AG09319 (cell line): ENCODE measurements at regions not wholly inside any gene's neighbourhood (a gene's known extent, or its start where the extent isn't known, plus 50 kb on each side); places are given as distances from the start of the nearest gene placed in this dataset.
"Not testable (repeated sequence)": the region's sequence is repeated elsewhere in the genome, so short reads cannot be mapped to it uniquely, and the experiment has no call there.

ENCODE experiments used
- DNase-seq: peaks from one replicate; pipeline ENCODE4 v3.0.0-alpha.2; 2010; ENCODE audit warnings: low read depth; ENCODE audit errors: extremely low read depth
- TF ChIP-seq, protein P1 (sequence below): IDR thresholded peaks from 2 replicates; pipeline ENCODE4 v1.5.1; 2011; ENCODE audit warnings: low read depth, mild to moderate bottlenecking, inconsistent platforms, low read length, moderate library complexity

DNA sequence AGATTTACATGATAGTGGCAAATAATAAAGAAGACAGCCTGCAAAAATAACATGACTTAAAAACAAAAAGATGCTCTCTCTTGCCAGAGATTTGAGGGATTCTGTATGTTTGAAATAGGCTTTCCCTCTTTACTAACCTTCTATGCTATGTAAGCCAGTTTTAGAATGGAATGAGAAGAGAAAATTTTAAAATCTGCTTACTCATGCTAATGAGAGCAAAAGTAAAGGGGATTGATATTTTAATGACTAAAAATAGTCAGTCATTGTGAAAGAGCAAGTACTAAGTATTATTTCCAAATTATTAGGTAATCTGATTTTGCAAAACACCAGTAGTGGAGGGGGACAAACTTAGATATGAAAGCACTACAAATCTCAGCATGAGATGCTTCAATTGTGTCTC lies 563.3 kb upstream of the ADGRB3 start:
- TF ChIP-seq, protein P1, sequence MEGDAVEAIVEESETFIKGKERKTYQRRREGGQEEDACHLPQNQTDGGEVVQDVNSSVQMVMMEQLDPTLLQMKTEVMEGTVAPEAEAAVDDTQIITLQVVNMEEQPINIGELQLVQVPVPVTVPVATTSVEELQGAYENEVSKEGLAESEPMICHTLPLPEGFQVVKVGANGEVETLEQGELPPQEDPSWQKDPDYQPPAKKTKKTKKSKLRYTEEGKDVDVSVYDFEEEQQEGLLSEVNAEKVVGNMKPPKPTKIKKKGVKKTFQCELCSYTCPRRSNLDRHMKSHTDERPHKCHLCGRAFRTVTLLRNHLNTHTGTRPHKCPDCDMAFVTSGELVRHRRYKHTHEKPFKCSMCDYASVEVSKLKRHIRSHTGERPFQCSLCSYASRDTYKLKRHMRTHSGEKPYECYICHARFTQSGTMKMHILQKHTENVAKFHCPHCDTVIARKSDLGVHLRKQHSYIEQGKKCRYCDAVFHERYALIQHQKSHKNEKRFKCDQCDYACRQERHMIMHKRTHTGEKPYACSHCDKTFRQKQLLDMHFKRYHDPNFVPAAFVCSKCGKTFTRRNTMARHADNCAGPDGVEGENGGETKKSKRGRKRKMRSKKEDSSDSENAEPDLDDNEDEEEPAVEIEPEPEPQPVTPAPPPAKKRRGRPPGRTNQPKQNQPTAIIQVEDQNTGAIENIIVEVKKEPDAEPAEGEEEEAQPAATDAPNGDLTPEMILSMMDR = no peak
- DNase-seq = no peak

DNA sequence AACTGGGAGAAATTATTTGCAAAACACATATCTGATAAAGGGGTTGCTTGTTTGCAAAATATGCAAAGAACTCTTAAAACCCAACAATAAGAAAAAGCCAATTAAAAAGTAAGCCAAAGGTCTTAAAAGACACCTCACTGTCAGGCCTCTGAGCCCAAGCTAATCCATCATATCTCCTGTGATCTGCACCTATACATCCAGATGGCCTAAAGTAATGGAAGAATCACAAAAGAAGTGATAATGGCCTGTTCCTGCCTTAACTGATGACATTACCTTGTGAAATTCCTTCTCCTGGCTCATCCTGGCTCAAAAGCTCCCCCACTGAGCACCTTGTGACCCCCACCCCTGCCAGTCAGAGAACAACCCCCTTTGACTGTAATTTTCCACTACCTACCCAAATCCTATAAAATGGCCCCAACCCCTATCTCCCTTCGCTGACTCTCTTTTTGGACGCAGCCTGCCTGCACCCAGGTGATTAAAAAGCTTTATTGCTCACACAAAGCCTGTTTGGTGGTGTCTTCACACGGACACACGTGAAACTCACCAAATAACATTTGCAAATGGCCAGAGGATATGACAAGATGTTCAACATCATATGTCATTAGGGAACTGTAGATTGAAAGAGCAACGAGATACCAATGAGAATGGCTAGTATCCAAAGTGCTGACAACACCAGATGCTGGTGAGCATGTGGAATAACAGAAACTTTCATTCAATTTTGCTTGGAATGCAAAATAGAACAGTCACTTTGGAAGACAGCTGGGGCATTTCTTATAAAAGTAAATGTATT lies 565.0 kb upstream of the ADGRB3 start:
- DNase-seq = no peak

DNA sequence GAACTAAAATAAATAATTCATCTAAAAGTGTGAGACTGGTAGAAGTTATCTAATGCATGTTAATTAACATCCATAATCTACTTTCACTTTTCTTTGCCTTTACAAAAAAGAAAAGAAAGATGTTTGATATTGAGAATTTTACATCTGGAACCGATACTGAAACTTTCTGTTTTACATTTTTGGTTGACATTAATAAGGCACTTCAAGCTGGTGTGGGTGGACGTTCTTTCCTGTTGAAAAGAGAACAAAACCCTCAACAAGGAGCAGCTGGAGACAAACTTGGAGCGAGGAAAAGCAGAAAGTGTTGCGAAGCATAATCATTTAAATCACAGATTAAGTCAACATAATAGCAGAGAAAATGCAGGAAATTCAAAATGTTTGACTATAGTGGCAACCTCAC lies 575.2 kb upstream of the ADGRB3 start:
- TF ChIP-seq, protein P1 = no peak
- no peak for DNase-seq

More for the DNA sequence above, 565.0 kb upstream of the ADGRB3 start:
- TF ChIP-seq, protein P1 = no peak

DNA sequence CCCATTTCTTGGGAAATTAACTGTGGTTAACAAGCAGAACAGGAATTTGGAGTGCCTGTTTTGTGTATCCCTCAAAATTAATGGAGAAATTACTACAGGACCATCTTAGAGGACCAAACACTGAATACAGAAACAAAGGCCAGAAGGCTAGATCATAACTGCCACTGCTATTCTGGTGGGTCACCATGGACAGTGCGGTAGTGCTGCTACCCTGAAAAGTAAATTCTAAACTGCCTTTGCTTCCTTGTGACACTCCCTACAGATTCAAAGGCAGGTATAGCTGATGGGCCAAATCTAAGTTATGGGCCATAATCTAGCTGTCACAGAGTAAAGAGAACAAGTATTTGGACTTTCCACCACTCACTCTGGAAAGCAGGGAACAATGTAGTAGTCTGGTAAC lies 575.8 kb upstream of the ADGRB3 start:
- no peak for DNase-seq
- TF ChIP-seq, protein P1 = no peak

DNA sequence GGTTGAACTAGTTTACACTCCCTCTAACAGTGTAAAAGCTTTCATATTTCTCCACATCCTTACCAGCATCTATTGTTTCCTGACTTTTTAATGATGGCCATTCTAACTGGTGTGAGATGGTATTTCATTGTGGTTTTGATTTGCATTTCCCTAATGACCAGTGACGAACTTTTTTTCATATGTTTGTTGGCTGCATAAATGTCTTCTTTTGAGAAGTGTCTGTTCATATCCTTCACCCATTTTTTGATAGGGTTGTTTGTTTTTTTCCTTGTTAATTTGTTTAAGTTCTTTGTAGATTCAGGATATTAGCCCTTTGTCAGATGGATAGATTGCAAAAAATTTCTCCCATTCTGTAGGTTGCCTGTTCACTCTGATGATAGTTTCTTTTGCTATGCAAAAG lies 578.5 kb upstream of the ADGRB3 start:
- DNase-seq = not testable (repeated sequence)

DNA sequence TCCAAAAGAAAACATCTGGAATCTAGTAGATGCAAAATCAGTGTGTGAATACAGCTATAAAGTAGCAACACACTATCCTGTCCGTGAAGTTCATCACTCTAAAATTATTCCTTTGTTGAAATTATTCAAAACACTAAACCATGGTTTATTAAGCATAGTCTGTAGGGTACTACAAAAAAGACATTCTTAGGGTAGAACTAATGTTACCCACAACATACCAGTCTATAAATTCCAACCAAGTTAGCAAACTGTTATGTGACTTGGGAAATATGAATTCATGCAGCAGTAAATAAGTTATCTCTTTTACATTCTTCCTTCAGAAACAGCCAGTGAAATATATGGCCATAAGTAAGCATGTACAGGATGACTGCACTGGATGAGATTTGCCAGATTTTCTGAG lies 580.3 kb upstream of the ADGRB3 start:
- no peak for DNase-seq
- TF ChIP-seq, protein P1 = no peak

DNA sequence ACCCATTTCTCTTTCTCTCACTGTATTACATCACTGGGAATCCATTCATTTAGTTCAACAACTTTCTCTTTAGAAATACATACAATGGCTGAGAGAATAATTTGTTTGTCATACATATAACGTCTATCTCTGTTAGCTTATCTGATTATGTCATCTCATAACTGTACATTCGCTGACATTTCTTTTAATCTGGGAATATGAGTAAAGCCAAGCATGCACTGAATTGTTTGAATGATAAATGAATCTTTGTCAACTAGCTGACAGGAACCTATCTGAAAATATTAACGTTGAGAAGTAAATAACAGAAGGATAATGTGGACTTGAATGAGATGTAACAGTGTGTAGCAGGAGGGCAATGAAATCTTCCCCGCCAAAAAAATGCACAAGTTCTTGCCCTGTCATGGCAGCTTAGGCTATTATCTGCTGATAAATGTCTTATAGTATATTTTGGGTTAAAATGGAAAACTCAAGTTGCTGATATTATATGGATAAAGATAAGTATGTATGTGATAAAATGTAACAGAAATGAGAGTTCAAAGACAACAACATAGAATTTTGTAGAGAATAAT lies 581.2 kb upstream of the ADGRB3 start:
- no peak for DNase-seq
- TF ChIP-seq, protein P1 = no peak
